ENCODE measurements at regions not wholly inside any gene's neighbourhood (a gene's known extent, or its start where the extent isn't known, plus 50 kb on each side); places are given as distances from the start of the nearest gene placed in this dataset.

- DNase-seq: no peak
Measured at GRCh38 chr6:22231050-22231449, 65.8 kb downstream of the PRL start.

- DNase-seq: no peak
Measured at GRCh38 chr6:22231616-22232015, 65.2 kb downstream of the PRL start.

- DNase-seq: no peak
Measured at GRCh38 chr6:22236626-22237414, 60.0 kb downstream of the PRL start.
